Activated CD8-positive, alpha-beta memory T cell treated with anti-CD3 and anti-CD28 coated beads, Interleukin-2, amount 10 ng/mL, durations not matched to agents 7 days and 5 days (primary cell): ENCODE measurements at regions not wholly inside any gene's neighbourhood (a gene's known extent, or its start where the extent isn't known, plus 50 kb on each side); places are given as distances from the start of the nearest gene placed in this dataset.

Experiments
- ATAC-seq: fragments of 150-1000 bp; cut with Tn5 transposase; one replicate; pipeline ENCODE4 v1.10.0; 2021; ENCODE audit warnings: moderate library complexity
- CTCF ChIA-PET: fragments of 350-600 bp; sonication (Branson Sonifier 250); formaldehyde crosslinking; loops from one replicate; lab custom pipeline; 2021; ENCODE audit warnings: antibody characterized with exemption; lab: Charles Lee
- DNase-seq: peaks from one replicate; pipeline ENCODE4 v3.0.0-alpha.2; 2020
- H3K27ac Mint-ChIP-seq: one replicate; pipeline ENCODE4 v1.8.0; 2021; ENCODE audit warnings: mild to moderate bottlenecking, mixed read lengths
- H3K27me3 Mint-ChIP-seq: one replicate; pipeline ENCODE4 v1.8.0; 2021; ENCODE audit warnings: mixed read lengths
- H3K36me3 Mint-ChIP-seq: one replicate; pipeline ENCODE4 v1.8.0; 2021; ENCODE audit warnings: mild to moderate bottlenecking, mixed read lengths
- H3K4me1 Mint-ChIP-seq: one replicate; pipeline ENCODE4 v1.8.0; 2021; ENCODE audit warnings: mixed read lengths
- H3K4me3 Mint-ChIP-seq: one replicate; pipeline ENCODE4 v1.8.0; 2021; ENCODE audit warnings: mild to moderate bottlenecking, moderate library complexity, mixed read lengths
- H3K9me3 Mint-ChIP-seq: one replicate; pipeline ENCODE4 v1.8.0; 2022; ENCODE audit warnings: low read depth, mixed read lengths

DNA sequence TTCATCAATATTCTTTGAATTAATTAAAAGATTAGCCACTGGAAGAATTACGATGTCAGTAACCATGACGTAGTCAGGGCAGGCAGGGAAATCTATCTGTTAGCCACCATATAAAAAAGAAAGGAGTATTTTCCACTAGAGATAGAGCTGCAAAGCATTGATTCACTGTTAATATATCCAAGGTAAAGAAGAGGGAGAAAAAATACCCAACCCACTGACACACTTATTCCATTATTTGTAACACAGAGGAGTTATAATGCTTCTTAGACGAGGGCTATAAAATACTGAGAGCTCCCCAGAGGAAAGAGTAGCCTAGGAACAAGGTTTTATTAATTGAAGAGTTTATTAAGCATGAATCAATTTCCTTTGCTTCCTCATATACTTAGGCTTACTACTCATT, 382.2 kb upstream of the CDH6 start:
- Mint-ChIP-seq H3K36me3 (no peaks in the 10 kb centered on the region), H3K4me1 (no peaks in the 10 kb centered on the region), H3K9me3 (peaks cover 12% of the 10 kb centered on the region), H3K27ac (no peak overlapping the region), H3K4me3 (no peak overlapping the region), H3K27me3 (no peaks in the 10 kb centered on the region)
- CTCF ChIA-PET = no interaction called here
- DNase-seq (no peak), ATAC-seq (no peak)

DNA sequence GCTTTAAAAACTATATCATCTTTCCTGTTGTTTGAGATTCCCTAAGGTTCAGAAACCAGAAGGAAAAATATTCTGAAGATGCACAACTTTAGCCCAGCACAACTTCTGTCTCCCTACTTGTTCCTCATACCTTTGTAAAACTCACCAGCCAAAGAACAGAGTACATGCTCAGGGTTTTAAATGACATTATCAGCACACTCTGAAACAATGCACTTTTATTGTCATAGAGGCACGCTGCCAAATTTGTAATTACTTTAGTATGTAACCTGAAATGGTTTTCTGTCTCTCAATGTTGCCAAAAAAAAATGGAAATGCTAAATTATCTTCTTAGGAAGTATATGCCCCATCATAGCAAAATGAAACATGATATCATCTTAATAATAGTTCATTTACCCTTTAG, 383.6 kb upstream of the CDH6 start:
- Mint-ChIP-seq H3K27me3 (no peaks in the 10 kb centered on the region), H3K36me3 (no peaks in the 10 kb centered on the region), H3K9me3 (peaks cover 14% of the 10 kb centered on the region), H3K4me1 (no peaks in the 10 kb centered on the region), H3K4me3 (no peak overlapping the region), H3K27ac (no peak overlapping the region)
- ATAC-seq = no peak
- DNase-seq = no peak
- CTCF ChIA-PET = no interaction called here

DNA sequence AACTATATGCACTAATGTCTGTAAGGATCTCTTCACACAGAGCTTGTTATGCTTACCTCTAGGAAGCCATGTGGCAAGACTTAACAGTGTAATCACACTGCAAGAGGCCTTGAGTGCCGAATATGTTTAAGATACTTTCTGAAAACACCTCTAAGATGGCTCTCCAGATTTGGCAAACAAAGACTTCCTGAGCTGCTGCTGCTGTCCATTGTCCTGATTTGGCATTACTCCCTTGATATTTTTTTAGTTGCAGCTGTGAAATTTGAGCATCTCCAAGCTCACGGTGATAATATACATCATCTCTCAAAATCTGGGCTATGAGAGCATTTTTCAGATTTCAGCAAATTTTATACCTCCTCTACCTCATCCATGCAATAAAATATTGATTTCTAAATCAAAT, 384.5 kb upstream of the CDH6 start:
- H3K4me3 Mint-ChIP-seq = no peak overlapping the region

DNA sequence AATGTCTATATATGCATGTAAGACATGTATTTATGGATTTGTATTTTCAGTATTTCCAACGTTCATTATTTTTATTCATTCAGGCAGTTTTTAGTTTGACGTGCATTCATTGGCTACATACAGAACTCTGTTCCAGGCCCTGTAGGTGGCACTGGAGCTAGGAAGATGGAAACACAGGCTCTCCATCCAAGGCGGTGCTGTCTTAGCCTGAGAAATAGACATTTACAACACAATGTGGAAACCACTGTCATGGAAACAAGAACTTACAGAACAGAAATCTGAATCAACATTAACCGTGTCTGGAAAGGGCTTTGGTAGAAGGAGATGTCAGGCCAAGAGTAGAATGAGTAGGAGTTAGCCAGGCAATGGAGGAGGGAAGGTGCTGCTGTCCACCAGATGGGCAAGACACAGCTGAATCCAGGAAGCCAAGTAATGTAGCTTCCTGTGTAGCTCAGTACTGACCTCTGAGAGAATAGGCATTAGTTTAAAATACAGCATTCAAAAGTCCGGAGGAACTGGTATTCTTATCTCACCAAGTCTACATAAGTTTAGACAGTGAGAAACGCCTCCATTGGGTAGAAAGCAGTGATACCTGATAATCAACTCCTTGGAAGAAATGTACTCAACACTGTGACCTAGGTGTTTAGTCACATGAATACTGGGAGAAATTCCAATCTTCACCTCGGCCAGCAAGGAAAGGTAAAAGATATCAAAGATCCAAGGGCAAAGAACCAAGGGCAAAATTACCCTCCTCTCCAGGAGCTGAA, 388.6 kb upstream of the CDH6 start:
- Mint-ChIP-seq H3K4me1 (no peaks in the 10 kb centered on the region), H3K27me3 (no peaks in the 10 kb centered on the region), H3K4me3 (no peak overlapping the region), H3K36me3 (no peaks in the 10 kb centered on the region), H3K27ac (no peak overlapping the region), H3K9me3 (peaks cover 13% of the 10 kb centered on the region)
- ATAC-seq (no peak), DNase-seq (no peak)
- CTCF ChIA-PET = no interaction called here

More for the DNA sequence above, 384.5 kb upstream of the CDH6 start:
- H3K4me1 Mint-ChIP-seq = no peaks in the 10 kb centered on the region
- ATAC-seq (no peak), DNase-seq (no peak)
- H3K27ac Mint-ChIP-seq = no peak overlapping the region
- no peaks in the 10 kb centered on the region for H3K27me3 Mint-ChIP-seq
- CTCF ChIA-PET = no interaction called here
- no peaks in the 10 kb centered on the region for H3K36me3 Mint-ChIP-seq
- peaks cover 17% of the 10 kb centered on the region for H3K9me3 Mint-ChIP-seq

DNA sequence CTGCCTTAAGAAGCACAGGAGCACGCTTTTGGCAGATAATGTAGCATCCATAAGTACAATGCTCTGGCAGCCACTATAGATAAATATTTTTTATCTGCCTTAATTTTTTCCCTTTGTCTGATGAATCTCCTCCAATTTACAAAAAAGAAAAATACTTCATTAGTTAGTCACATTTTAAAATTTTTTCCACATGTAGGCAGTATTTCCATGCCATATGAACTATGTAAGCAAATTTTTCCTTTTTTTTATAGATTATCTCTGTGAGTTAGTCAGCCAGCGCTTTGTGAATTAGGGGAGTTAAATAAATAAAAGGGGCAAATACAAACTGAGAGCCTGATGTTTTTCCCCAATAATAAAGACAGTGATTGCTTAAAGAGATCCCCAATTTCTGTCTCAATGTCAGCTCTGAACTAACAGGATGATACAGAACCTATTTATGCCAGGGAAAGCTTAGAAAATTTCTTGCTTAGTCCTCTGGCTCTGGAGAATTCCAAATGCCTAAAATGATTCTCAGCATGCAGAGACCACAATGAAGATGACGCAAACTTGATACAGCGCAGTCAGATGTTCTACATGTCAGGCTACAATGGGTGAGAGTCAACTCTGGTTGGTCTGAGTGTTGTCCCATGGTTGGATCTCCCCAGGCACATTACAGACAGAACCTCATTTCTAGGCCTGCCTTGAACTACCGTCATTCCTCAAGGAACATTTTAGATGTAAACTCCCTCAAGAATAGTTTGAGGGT, 390.4 kb upstream of the CDH6 start:
- Mint-ChIP-seq H3K9me3 (peaks cover 8% of the 10 kb centered on the region), H3K4me1 (no peaks in the 10 kb centered on the region), H3K36me3 (no peaks in the 10 kb centered on the region), H3K27ac (no peak overlapping the region), H3K4me3 (no peak overlapping the region), H3K27me3 (no peaks in the 10 kb centered on the region)
- CTCF ChIA-PET = no interaction called here
- ATAC-seq (no peak), DNase-seq (no peak)

DNA sequence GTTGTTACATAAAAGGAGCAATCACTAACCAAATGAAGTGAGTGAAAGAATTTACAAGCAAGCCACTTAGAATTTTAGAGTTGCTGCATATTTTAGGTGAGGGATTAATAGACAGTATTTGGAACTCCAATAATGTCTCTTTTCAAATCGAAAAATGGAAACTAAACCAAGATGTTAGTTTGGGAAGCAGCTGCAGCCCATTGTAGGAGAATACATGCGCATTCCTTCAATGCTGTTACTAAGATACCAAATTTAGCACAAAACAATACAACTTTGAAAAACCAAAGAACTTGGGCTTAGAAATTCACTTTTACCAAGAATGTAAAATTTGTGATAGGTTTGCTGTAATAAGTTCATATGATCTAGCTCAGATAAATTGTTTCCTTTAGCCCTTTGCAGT, 411.8 kb upstream of the CDH6 start:
- Mint-ChIP-seq H3K36me3 (no peaks in the 10 kb centered on the region), H3K4me1 (no peaks in the 10 kb centered on the region), H3K27me3 (no peaks in the 10 kb centered on the region), H3K4me3 (no peak overlapping the region), H3K9me3 (peaks cover 3% of the 10 kb centered on the region), H3K27ac (no peak overlapping the region)
- ATAC-seq = no peak
- CTCF ChIA-PET = no interaction called here
- DNase-seq = no peak

DNA sequence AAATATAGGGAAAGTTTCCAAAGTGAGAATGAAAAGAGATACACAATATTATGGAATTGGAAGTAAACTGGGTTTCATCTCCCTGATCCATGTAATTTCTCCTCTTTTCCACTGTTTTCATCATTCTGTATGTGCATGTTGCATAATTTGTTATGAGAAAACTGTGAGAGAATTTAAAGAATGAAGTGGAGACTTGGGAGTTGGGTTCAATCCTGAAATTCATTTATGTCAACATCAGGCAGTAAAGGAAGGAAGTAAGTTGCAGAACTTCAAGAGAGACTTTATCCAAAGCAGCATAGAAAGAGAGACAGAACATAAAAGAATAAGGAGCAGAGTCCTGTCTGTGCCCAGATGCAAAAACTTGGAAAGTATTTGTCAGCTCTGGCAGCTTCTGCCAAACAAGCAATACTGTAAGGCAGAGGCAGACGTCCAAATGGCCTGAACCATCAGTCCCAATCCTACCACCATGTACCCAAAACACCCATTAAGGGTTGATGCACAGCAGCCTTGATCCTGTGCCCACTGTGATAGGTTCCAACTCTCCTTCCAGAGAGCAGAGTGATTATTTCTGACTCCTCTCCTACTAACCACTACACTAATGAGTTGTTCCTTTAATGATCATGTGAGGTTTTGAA, 425.3 kb upstream of the CDH6 start:
- ATAC-seq = no peak

DNA sequence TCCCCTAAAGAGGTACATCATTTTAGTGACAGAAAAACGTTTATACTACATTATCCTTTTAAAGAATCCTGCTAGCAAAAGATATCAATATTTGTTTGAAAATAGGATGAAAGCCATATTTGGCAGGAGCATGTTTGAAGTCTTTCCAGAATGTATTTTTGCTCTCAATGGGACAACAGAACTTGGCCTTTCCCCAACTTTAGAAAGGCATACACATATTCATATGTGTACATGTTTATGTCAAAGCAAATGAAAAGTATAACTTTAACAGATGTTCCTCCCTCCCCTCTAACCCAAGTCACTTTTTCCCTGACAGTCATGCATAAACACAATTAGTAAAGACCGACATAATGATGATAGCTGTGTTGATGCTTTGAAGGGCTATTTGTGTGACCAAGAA, 427.8 kb upstream of the CDH6 start:
- no peak overlapping the region for H3K27ac Mint-ChIP-seq

More for the DNA sequence above, 425.3 kb upstream of the CDH6 start:
- no peak for DNase-seq
- Mint-ChIP-seq H3K27ac (no peak overlapping the region), H3K4me1 (no peaks in the 10 kb centered on the region), H3K27me3 (no peaks in the 10 kb centered on the region), H3K9me3 (no peaks in the 10 kb centered on the region), H3K4me3 (no peak overlapping the region), H3K36me3 (no peaks in the 10 kb centered on the region)
- CTCF ChIA-PET = no interaction called here

DNA sequence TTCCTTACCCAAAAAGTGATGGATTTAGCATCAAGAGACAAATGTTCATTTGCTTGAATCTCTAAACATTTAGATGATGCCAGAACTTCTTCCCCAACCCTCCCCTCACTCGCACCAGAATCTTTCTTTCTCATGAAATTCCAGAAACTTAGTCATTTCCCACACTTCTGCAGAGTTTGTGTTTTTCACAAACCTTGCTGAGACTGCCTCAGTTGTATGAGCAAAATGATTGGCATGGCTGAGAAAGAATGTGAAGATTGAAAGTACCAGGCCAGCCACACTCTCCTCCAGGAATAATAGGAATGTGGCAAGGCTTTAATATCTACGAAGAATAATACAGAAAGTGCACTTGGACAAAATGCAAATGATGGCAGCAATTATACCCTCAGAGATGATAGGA, 428.3 kb upstream of the CDH6 start:
- CTCF ChIA-PET = no interaction called here
- Mint-ChIP-seq H3K4me3 (no peak overlapping the region), H3K27me3 (no peaks in the 10 kb centered on the region), H3K36me3 (no peaks in the 10 kb centered on the region), H3K9me3 (no peaks in the 10 kb centered on the region), H3K27ac (no peak overlapping the region), H3K4me1 (no peaks in the 10 kb centered on the region)
- DNase-seq = no peak
- no peak for ATAC-seq

More for the DNA sequence above, 427.8 kb upstream of the CDH6 start:
- no peaks in the 10 kb centered on the region for H3K27me3 Mint-ChIP-seq
- DNase-seq (no peak), ATAC-seq (no peak)
- CTCF ChIA-PET = no interaction called here
- no peaks in the 10 kb centered on the region for H3K9me3 Mint-ChIP-seq
- no peaks in the 10 kb centered on the region for H3K36me3 Mint-ChIP-seq
- no peaks in the 10 kb centered on the region for H3K4me1 Mint-ChIP-seq
- H3K4me3 Mint-ChIP-seq = no peak overlapping the region

DNA sequence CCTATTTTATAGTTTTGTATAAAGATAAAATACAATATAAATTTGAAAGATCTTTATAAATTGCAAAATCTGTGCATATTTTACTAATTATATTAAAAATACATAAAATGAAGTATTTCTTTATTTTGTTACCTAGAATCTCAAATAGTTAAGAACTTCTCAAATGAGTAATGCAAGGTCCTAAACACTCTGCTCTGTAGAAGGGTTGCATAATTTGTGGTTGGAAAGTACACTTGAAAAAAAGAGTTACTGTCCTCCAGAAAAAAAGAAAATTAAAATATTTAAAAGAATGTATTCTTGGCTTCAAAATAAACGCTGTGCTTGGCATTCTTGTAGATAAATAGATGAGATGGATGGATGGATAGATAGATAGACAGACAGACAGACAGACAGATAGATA, 428.8 kb upstream of the CDH6 start:
- ATAC-seq (no peak), DNase-seq (no peak)
- Mint-ChIP-seq H3K27ac (no peak overlapping the region), H3K4me1 (no peaks in the 10 kb centered on the region), H3K27me3 (no peaks in the 10 kb centered on the region), H3K4me3 (no peak overlapping the region), H3K9me3 (no peaks in the 10 kb centered on the region), H3K36me3 (no peaks in the 10 kb centered on the region)
- CTCF ChIA-PET = no interaction called here

DNA sequence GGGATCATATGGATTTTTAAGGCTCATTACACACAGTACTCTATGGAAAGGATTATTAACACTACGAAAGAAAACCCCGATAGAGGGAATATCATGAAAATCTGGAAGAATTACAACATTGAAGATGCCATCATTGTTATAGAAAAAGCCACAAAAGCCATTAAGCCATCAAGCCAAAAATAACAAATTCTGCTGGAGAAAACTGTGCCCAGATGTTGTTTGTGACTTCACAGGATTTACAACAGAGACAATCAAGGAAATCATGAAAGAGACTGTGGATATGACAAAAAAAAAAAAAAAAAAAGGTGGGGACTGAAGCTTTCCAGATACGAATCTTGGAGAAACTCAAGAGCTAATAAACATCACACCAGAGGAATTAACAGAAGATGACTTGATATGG, 433.8 kb upstream of the CDH6 start:
- ATAC-seq = no peak
- no peak overlapping the region for H3K27ac Mint-ChIP-seq
- H3K4me1 Mint-ChIP-seq = no peaks in the 10 kb centered on the region
- H3K9me3 Mint-ChIP-seq = peaks cover 6% of the 10 kb centered on the region
- H3K27me3 Mint-ChIP-seq = no peaks in the 10 kb centered on the region
- CTCF ChIA-PET = no interaction called here
- H3K36me3 Mint-ChIP-seq = no peaks in the 10 kb centered on the region
- H3K4me3 Mint-ChIP-seq = no peak overlapping the region
- DNase-seq = no peak

DNA sequence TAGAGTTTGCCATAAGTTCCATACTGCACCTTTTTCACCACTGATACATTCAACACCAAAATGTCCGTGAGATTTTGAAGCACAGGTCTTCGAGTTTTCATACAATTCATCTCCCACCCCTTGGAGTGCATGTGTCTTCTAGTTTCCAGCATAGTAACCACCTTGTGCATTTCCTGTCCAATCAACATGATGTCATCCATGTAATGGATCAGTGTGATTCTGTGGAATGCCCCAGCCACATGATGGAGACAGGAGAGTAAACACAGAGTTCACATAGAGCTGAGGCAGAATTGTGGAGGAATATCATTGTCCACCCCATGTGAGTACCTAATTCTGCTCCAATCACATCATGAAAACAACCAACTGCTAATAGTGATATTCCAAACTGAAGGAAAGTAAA, 441.5 kb upstream of the CDH6 start:
- Mint-ChIP-seq H3K4me1 (no peaks in the 10 kb centered on the region), H3K4me3 (no peak overlapping the region), H3K9me3 (peaks cover 8% of the 10 kb centered on the region), H3K27ac (no peak overlapping the region), H3K27me3 (no peaks in the 10 kb centered on the region), H3K36me3 (no peaks in the 10 kb centered on the region)
- CTCF ChIA-PET = no interaction called here
- ATAC-seq (no peak), DNase-seq (no peak)

DNA sequence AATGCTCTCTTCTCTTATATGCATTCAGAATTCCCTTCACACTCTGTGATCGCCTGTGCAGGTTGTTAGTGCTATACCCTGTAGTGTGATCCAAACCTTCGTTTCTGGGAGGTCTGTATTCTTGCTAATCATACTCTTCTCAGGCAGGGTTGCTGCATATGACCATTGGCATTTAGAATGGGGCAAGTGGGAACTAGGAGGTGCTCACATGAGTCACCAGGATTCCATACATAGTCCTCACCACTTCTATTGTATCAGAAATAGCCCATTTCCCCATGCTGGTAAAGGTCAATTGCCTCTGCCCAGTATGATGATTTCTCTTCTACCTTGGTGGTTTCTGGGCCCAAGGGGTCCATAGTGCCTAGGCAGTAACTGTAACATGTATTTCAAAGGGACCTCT, 443.5 kb upstream of the CDH6 start:
- no peaks in the 10 kb centered on the region for H3K27me3 Mint-ChIP-seq
- H3K4me1 Mint-ChIP-seq = no peaks in the 10 kb centered on the region
- CTCF ChIA-PET = no interaction called here
- ATAC-seq (no peak), DNase-seq (no peak)
- H3K9me3 Mint-ChIP-seq = peaks cover 10% of the 10 kb centered on the region
- no peak overlapping the region for H3K4me3 Mint-ChIP-seq
- H3K36me3 Mint-ChIP-seq = no peaks in the 10 kb centered on the region
- H3K27ac Mint-ChIP-seq = no peak overlapping the region

DNA sequence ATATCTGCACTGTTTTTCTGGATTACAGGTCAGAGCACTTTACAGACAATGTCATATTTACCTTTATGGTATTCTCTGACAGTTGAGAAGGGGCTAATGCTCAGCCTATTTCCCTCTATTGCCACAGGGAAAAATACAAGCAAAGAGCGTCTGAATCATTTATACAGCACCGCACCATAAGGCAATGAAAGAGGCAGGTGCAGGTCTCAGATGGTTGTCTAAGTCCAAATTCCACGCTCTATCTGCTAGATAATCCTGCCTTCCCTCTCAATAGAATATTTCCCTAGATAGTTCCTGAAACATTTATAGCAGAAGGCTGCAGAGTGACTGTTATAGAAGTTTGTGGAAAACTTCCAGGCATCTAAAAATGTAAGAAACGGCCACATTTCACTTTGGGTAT, 446.1 kb upstream of the CDH6 start:
- no peak overlapping the region for H3K4me3 Mint-ChIP-seq
- ATAC-seq (no peak), DNase-seq (no peak)
- H3K27ac Mint-ChIP-seq = no peak overlapping the region
- H3K36me3 Mint-ChIP-seq = no peaks in the 10 kb centered on the region
- CTCF ChIA-PET = no interaction called here
- no peaks in the 10 kb centered on the region for H3K4me1 Mint-ChIP-seq
- H3K27me3 Mint-ChIP-seq = no peaks in the 10 kb centered on the region
- peaks cover 11% of the 10 kb centered on the region for H3K9me3 Mint-ChIP-seq
